ENCODE measurements at regions not wholly inside any gene's neighbourhood (a gene's known extent, or its start where the extent isn't known, plus 50 kb on each side); places are given as distances from the start of the nearest gene placed in this dataset.

- no peak for ATAC-seq
These were observed 2451.0 kb downstream of the TP53TG3F start for GRCh38 chr16:35910409-35910808.

- no peak for ATAC-seq
These were observed 2452.5 kb downstream of the TP53TG3F start for GRCh38 chr16:35911899-35912298.

GRCh38 chr16:35931722-35932121 is 2472.3 kb downstream of the TP53TG3F start:
- ATAC-seq: no peak

Measured in esophagus mucosa (tissue), 1 donor.